K562 (cell line): ENCODE measurements at regions not wholly inside any gene's neighbourhood (a gene's known extent, or its start where the extent isn't known, plus 50 kb on each side); places are given as distances from the start of the nearest gene placed in this dataset.

Source experiments
- MYBL2 ChIP-seq, 2 experiments: fragments of 450-650 bp in 1 of 2; sonication (generic) in 1 of 2; formaldehyde crosslinking in 1 of 2; IDR thresholded peaks; 2 replicates each; pipeline versions ENCODE4 v1.6.1 to v1.8.1; 2017 to 2022; ENCODE audit warnings: borderline replicate concordance in 1 of 2, inconsistent platforms in 1 of 2, low read depth in 1 of 2, mild to moderate bottlenecking in 1 of 2, missing genetic modification reagents in 1 of 2, moderate library complexity in 1 of 2
- NCOA2 ChIP-seq, 2 experiments: fragments of 450-650 bp; IDR thresholded peaks; 2 replicates each; pipeline ENCODE4 v1.6.1; 2018; ENCODE audit warnings: mild to moderate bottlenecking in 2 of 2, moderate library complexity in 1 of 2; ENCODE audit not compliant: partially characterized antibody in 2 of 2
- POLR2A ChIP-seq: fragments of 450-650 bp; conservative IDR thresholded peaks from 2 replicates; pipeline ENCODE4 v1.6.1; 2016
- SIN3A ChIP-seq, 2 experiments: fragments of 150-350 bp in 1 of 2; IDR thresholded peaks; 2 replicates each; pipeline ENCODE4 v1.6.1; 2011 to 2016; ENCODE audit warnings: borderline replicate concordance in 2 of 2, low read depth in 2 of 2, low read length in 2 of 2, mild to moderate bottlenecking in 2 of 2, moderate library complexity in 2 of 2; ENCODE audit not compliant: control insufficient read depth in 1 of 2
- ZFP30 ChIP-seq: fragments of 250-450 bp; sonication (Bioruptor Pico); IDR thresholded peaks from 2 replicates; pipeline ENCODE4 v1.8.0; 2022; ENCODE audit warnings: moderate library complexity, mild to moderate bottlenecking, inconsistent platforms, borderline replicate concordance
- TF ChIP-seq, protein P1 (sequence below): sonication (generic); formaldehyde crosslinking; IDR thresholded peaks from 2 replicates; pipeline ENCODE4 v1.8.0; 2022; ENCODE audit warnings: mild to moderate bottlenecking, missing genetic modification reagents

DNA sequence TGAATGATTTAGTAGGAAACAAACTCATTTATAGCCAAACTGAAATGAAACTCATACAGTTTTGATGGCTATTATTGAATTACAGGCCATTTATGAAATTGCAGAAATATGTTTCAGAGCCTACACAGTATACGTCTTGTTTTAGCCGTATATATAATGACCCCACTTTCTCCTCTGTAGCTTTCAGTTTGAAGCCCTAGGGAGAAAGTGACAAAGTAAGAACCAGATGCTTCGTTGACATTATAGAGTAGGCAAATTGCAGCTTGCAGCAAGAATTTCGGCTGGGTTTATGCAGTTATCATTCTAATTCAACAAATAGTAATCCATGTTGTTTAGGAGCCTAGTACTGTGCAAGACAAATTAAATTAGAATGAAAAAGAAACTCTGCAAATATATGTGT lies 836.3 kb upstream of the ADGRL4 start:
- no peak for TF ChIP-seq MYBL2 (IDR thresholded peaks at IDR 0.05; ENCODE audit: low read depth)
- TF ChIP-seq MYBL2 (CRISPR knock-in tag; IDR thresholded peaks at IDR 0.05; ENCODE audit: borderline replicate concordance), result no peak
- no peak for TF ChIP-seq SIN3A (IDR thresholded peaks at IDR 0.05; ENCODE audit: borderline replicate concordance in 2 of 2, control insufficient read depth in 1 of 2, low read depth in 2 of 2, low read length in 2 of 2)
- no peak for TF ChIP-seq NCOA2 (IDR thresholded peaks at IDR 0.05; ENCODE audit: partially characterized antibody in 2 of 2)
- TF ChIP-seq, protein P1, sequence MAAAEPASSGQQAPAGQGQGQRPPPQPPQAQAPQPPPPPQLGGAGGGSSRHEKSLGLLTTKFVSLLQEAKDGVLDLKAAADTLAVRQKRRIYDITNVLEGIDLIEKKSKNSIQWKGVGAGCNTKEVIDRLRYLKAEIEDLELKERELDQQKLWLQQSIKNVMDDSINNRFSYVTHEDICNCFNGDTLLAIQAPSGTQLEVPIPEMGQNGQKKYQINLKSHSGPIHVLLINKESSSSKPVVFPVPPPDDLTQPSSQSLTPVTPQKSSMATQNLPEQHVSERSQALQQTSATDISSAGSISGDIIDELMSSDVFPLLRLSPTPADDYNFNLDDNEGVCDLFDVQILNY, result no peak
- no peak for TF ChIP-seq POLR2A
- TF ChIP-seq ZFP30 (CRISPR knock-in tag), result no peak
